ENCODE measurements at regions not wholly inside any gene's neighbourhood (a gene's known extent, or its start where the extent isn't known, plus 50 kb on each side); places are given as distances from the start of the nearest gene placed in this dataset.

- TF ChIP-seq EZH2 (IDR thresholded peaks at IDR 0.05; ENCODE audit: borderline replicate concordance, low read depth, low read length), result no peak
- no peak for TF ChIP-seq GTF2A2 (tag; IDR thresholded peaks at IDR 0.05)
- TF ChIP-seq THRA (IDR thresholded peaks at IDR 0.05), result no peak
- TF ChIP-seq FOXA1 (IDR thresholded peaks at IDR 0.05; ENCODE audit: borderline replicate concordance), result no peak
- TF ChIP-seq GATAD2A (IDR thresholded peaks at IDR 0.05), result no peak
- TF ChIP-seq FOSL1 (tag; conservative IDR thresholded peaks at IDR 0.05), result no peak
- no peak for TF ChIP-seq EP300 (IDR thresholded peaks at IDR 0.05; ENCODE audit: low read length)
- TF ChIP-seq CTCF (IDR thresholded peaks at IDR 0.05 in 2 of 3, conservative IDR thresholded peaks at IDR 0.05 in 1 of 3; ENCODE audit: insufficient read depth in 2 of 3, low read depth in 1 of 3, low read length in 3 of 3), result no peak
- TF ChIP-seq FOXM1 (IDR thresholded peaks at IDR 0.05; ENCODE audit: low read depth), result no peak
- no peak for TF ChIP-seq FOXM1 (CRISPR knock-in tag; IDR thresholded peaks at IDR 0.05; ENCODE audit: low read depth)
- no peak for TF ChIP-seq MAFK (IDR thresholded peaks at IDR 0.05; ENCODE audit: low read length)
Observed at GRCh38 chr5:123855609-123856008, 343.6 kb downstream of the CSNK1G3 start.

All from K562 (cell line).